Liver (tissue), 8 donors: ENCODE measurements at regions not wholly inside any gene's neighbourhood (a gene's known extent, or its start where the extent isn't known, plus 50 kb on each side); places are given as distances from the start of the nearest gene placed in this dataset.

Experiments
- DNase-seq: peaks from one replicate; pipeline ENCODE4 v3.0.0-alpha.2; 2017; ENCODE audit warnings: low spot score
- H3K27ac ChIP-seq, 2 donors: one replicate each; pipeline ENCODE4 v1.7.0; 2013; ENCODE audit warnings: inconsistent platforms in 2 of 2, low read length in 2 of 2, control low read depth in 1 of 2, low read depth in 1 of 2, mild to moderate bottlenecking in 1 of 2
- H3K27me3 ChIP-seq, 4 donors: one replicate each; pipeline versions ENCODE4 v1.6.1 to v1.7.0; 2013; ENCODE audit warnings: low read length in 3 of 4, inconsistent platforms in 1 of 4, mild to moderate bottlenecking in 1 of 4, moderate library complexity in 1 of 4; ENCODE audit not compliant: control insufficient read depth in 4 of 4, insufficient read depth in 4 of 4
- H3K36me3 ChIP-seq, 4 donors: one replicate each; pipeline versions ENCODE4 v1.6.1 to v1.7.0; 2013; ENCODE audit warnings: low read length in 3 of 4, mild to moderate bottlenecking in 3 of 4, low read depth in 1 of 4, moderate library complexity in 1 of 4; ENCODE audit not compliant: control insufficient read depth in 4 of 4, insufficient read depth in 3 of 4
- H3K4me1 ChIP-seq, 4 donors: one replicate each; pipeline versions ENCODE4 v1.6.1 to v1.7.0; 2013; ENCODE audit warnings: low read length in 3 of 4, mild to moderate bottlenecking in 3 of 4, moderate library complexity in 1 of 4; ENCODE audit not compliant: control insufficient read depth in 4 of 4, insufficient read depth in 4 of 4
- H3K4me3 ChIP-seq, 3 donors: one replicate each; pipeline versions ENCODE4 v1.6.1 to v1.7.0; 2013; ENCODE audit warnings: low read length in 3 of 3, control low read depth in 1 of 3, low read depth in 1 of 3, mild to moderate bottlenecking in 1 of 3
- H3K9ac ChIP-seq, 2 donors: one replicate each; pipeline ENCODE4 v1.7.0; 2013; ENCODE audit warnings: low read length in 2 of 2, mild to moderate bottlenecking in 2 of 2, moderate library complexity in 2 of 2, control low read depth in 1 of 2, low read depth in 1 of 2
- H3K9me3 ChIP-seq, 4 donors: one replicate each; pipeline versions ENCODE4 v1.6.1 to v1.7.0; 2013; ENCODE audit warnings: low read length in 3 of 4; ENCODE audit not compliant: control insufficient read depth in 4 of 4
- ATF3 ChIP-seq: IDR thresholded peaks from 2 replicates; pipeline ENCODE4 v1.6.1; 2016; ENCODE audit warnings: antibody characterized with exemption
- CTCF ChIP-seq: fragments of 150-350 bp; IDR thresholded peaks from 2 replicates; pipeline ENCODE4 v1.5.1; 2017; ENCODE audit warnings: improper control_type of control experiment, low read depth, low read length; ENCODE audit not compliant: missing input control
- EGR1 ChIP-seq, 2 donors: IDR thresholded peaks; 2 replicates each; pipeline ENCODE4 v1.6.1; 2016 to 2018; ENCODE audit warnings: antibody characterized with exemption in 2 of 2, low read depth in 2 of 2
- FOXA1 ChIP-seq: IDR thresholded peaks from 2 replicates; pipeline ENCODE4 v1.6.1; 2016; ENCODE audit warnings: antibody characterized with exemption
- GABPA ChIP-seq, 2 donors: IDR thresholded peaks in 1 of 2; conservative IDR thresholded peaks in 1 of 2; 2 replicates each; pipeline ENCODE4 v1.6.1; 2016; ENCODE audit warnings: antibody characterized with exemption in 2 of 2, mild to moderate bottlenecking in 1 of 2, moderate library complexity in 1 of 2
- HNF4A ChIP-seq, 2 donors: conservative IDR thresholded peaks; 2 replicates each; pipeline ENCODE4 v1.6.1; 2016; ENCODE audit warnings: antibody characterized with exemption in 2 of 2, mild to moderate bottlenecking in 2 of 2
- HNF4G ChIP-seq: IDR thresholded peaks from 2 replicates; pipeline ENCODE4 v1.6.1; 2016; ENCODE audit warnings: antibody characterized with exemption
- JUND ChIP-seq, 2 donors: IDR thresholded peaks; 2 replicates each; pipeline ENCODE4 v1.6.1; 2016; ENCODE audit warnings: antibody characterized with exemption in 2 of 2
- RAD21 ChIP-seq, 2 donors: IDR thresholded peaks; 2 replicates each; pipeline ENCODE4 v1.6.1; 2016; ENCODE audit warnings: antibody characterized with exemption in 2 of 2, mild to moderate bottlenecking in 2 of 2
- REST ChIP-seq: IDR thresholded peaks from 2 replicates; pipeline ENCODE4 v1.6.1; 2016; ENCODE audit warnings: antibody characterized with exemption, mild to moderate bottlenecking
- RXRA ChIP-seq, 2 donors: IDR thresholded peaks; 2 replicates each; pipeline ENCODE4 v1.6.1; 2017 to 2018; ENCODE audit warnings: antibody characterized with exemption in 2 of 2, mild to moderate bottlenecking in 1 of 2
- SP1 ChIP-seq: IDR thresholded peaks from 2 replicates; pipeline ENCODE4 v1.6.1; 2018; ENCODE audit warnings: antibody characterized with exemption, mild to moderate bottlenecking
- TAF1 ChIP-seq: conservative IDR thresholded peaks from 2 replicates; pipeline ENCODE4 v1.6.1; 2016; ENCODE audit warnings: antibody characterized with exemption, mild to moderate bottlenecking
- YY1 ChIP-seq: IDR thresholded peaks from 2 replicates; pipeline ENCODE4 v1.6.1; 2016; ENCODE audit warnings: antibody characterized with exemption, mild to moderate bottlenecking
- ZBTB33 ChIP-seq: IDR thresholded peaks from 2 replicates; pipeline ENCODE4 v1.6.1; 2016; ENCODE audit warnings: antibody characterized with exemption
- WGBS: extraction: QIAGEN DNeasy Blood & Tissue Kit; methylation state at CpG from one replicate; pipeline ENCODE4 v1.1.7; 2013; 5-methylcytosine and 5-hydroxymethylcytosine counted together
- donor health status: healthy.
- donor health status: healthy.
- donor health status: healthy.
- donor health status: healthy.
- donor health status: healthy.

- H3K4me1 ChIP-seq = no peaks in the 10 kb centered on the region
- H3K4me3 ChIP-seq = no peak overlapping the region
- no peaks in the 10 kb centered on the region for H3K27me3 ChIP-seq
- 72% methylated on average over 3 of the region's 3 CpGs for WGBS
- no peak overlapping the region for H3K9ac ChIP-seq
- no peak overlapping the region for H3K27ac ChIP-seq
- H3K9me3 ChIP-seq = no peaks in the 10 kb centered on the region
- no peak for TF ChIP-seq HNF4A (conservative IDR thresholded peaks at IDR 0.05)
- no peak for TF ChIP-seq REST
- no peak for TF ChIP-seq TAF1
- TF ChIP-seq GABPA (IDR thresholded peaks at IDR 0.05 in 1 of 2, conservative IDR thresholded peaks at IDR 0.05 in 1 of 2) = no peak
- TF ChIP-seq ATF3 = no peak
- TF ChIP-seq ZBTB33 = no peak
- no peak for TF ChIP-seq EGR1 (IDR thresholded peaks at IDR 0.05; ENCODE audit: low read depth in 2 of 2)
- no peak for TF ChIP-seq CTCF
- TF ChIP-seq YY1 = no peak
- DNase-seq = no peak
- H3K36me3 ChIP-seq = no peaks in the 10 kb centered on the region
Measured at GRCh38 chr2:172361360-172361759, 66.0 kb upstream of the ITGA6 start.

- WGBS = 89% methylated on average over 6 of the region's 6 CpGs
- no peak overlapping the region for H3K27ac ChIP-seq
- no peak overlapping the region for H3K9ac ChIP-seq
- H3K4me1 ChIP-seq = no peaks in the 10 kb centered on the region
- no peaks in the 10 kb centered on the region for H3K27me3 ChIP-seq
- DNase-seq = no peak
- H3K4me3 ChIP-seq = no peak overlapping the region
- H3K9me3 ChIP-seq = no peaks in the 10 kb centered on the region
- no peaks in the 10 kb centered on the region for H3K36me3 ChIP-seq
- TF ChIP-seq GABPA (IDR thresholded peaks at IDR 0.05 in 1 of 2, conservative IDR thresholded peaks at IDR 0.05 in 1 of 2) = no peak
- TF ChIP-seq RAD21 (IDR thresholded peaks at IDR 0.05) = no peak
- no peak for TF ChIP-seq SP1
- no peak for TF ChIP-seq REST
- no peak for TF ChIP-seq HNF4G
- TF ChIP-seq HNF4A (conservative IDR thresholded peaks at IDR 0.05) = no peak
- no peak for TF ChIP-seq JUND (IDR thresholded peaks at IDR 0.05)
- TF ChIP-seq ZBTB33 = no peak
- TF ChIP-seq RXRA (IDR thresholded peaks at IDR 0.05) = no peak
- TF ChIP-seq CTCF = no peak
- no peak for TF ChIP-seq YY1
- no peak for TF ChIP-seq ATF3
- no peak for TF ChIP-seq FOXA1
Measured at GRCh38 chr2:172361840-172362239, 65.5 kb upstream of the ITGA6 start.
